ENCODE measurements at regions not wholly inside any gene's neighbourhood (a gene's known extent, or its start where the extent isn't known, plus 50 kb on each side); places are given as distances from the start of the nearest gene placed in this dataset.

- Histone ChIP-seq H3K9me3 (ENCODE audit: control insufficient read depth, insufficient read depth, low read depth, low read length) (no peaks in the 10 kb centered on the region), H3K27ac (ENCODE audit: extremely low read depth, low read depth, low read length) (no peak overlapping the region), H3K4me3 (ENCODE audit: low read depth, low read length) (no peak overlapping the region), H3K4me1 (ENCODE audit: control insufficient read depth, insufficient read depth, low read length) (no peaks in the 10 kb centered on the region), H3K36me3 (ENCODE audit: control insufficient read depth in 2 of 2, insufficient read depth in 1 of 2, low read length in 2 of 2) (no peaks in the 10 kb centered on the region)
- POLR2A ChIA-PET, result no interaction called here
- CTCF ChIA-PET, result interaction anchor here (1.5 kb wide), 1 partner anchor 13 kb away, joined by 3 read pairs; no protein-coding TSS in a partner anchor
- no peak for TF ChIP-seq ZNF701 (tag by site-specific recombination; IDR thresholded peaks at IDR 0.05)
- no peak for TF ChIP-seq ZNF146 (tag by site-specific recombination; IDR thresholded peaks at IDR 0.05)
- TF ChIP-seq SP7 (tag by site-specific recombination; IDR thresholded peaks at IDR 0.05), result no peak
- TF ChIP-seq OVOL3 (tag by site-specific recombination; IDR thresholded peaks at IDR 0.05), result no peak
- TF ChIP-seq ZNF174 (tag by site-specific recombination; IDR thresholded peaks at IDR 0.05), result no peak
- TF ChIP-seq ZXDB (tag by site-specific recombination; IDR thresholded peaks at IDR 0.05), result no peak
- no peak for TF ChIP-seq ZNF560 (tag by site-specific recombination; IDR thresholded peaks at IDR 0.05; ENCODE audit: borderline replicate concordance)
- TF ChIP-seq KLF9 (tag by site-specific recombination; IDR thresholded peaks at IDR 0.05; ENCODE audit: low read depth), result no peak
These were observed 125.4 kb downstream of the ATPSCKMT start for GRCh38 chr5:10124287-10124686.

GRCh38 chr5:10123254-10123989 is 126.3 kb downstream of the ATPSCKMT start:
- Histone ChIP-seq H3K36me3 (ENCODE audit: control insufficient read depth in 2 of 2, insufficient read depth in 1 of 2, low read length in 2 of 2) (no peaks in the 10 kb centered on the region), H3K27ac (ENCODE audit: extremely low read depth, low read depth, low read length) (no peak overlapping the region), H3K4me1 (ENCODE audit: control insufficient read depth, insufficient read depth, low read length) (no peaks in the 10 kb centered on the region), H3K9me3 (ENCODE audit: control insufficient read depth, insufficient read depth, low read depth, low read length) (no peaks in the 10 kb centered on the region), H3K4me3 (ENCODE audit: low read depth, low read length) (no peak overlapping the region)
- ChIA-PET CTCF (interaction anchor here (1.5 kb wide), 1 partner anchor 12 kb away, joined by 3 read pairs; no protein-coding TSS in a partner anchor), POLR2A (no interaction called here)
- TF ChIP-seq ZNF670 (tag by site-specific recombination; IDR thresholded peaks at IDR 0.05; ENCODE audit: low read depth) (no peak), ZSCAN23 (tag by site-specific recombination; IDR thresholded peaks at IDR 0.05) (no peak), ZSCAN18 (tag by site-specific recombination; IDR thresholded peaks at IDR 0.05) (no peak), ZFP69B (tag by site-specific recombination; IDR thresholded peaks at IDR 0.05) (no peak), GLI2 (tag by site-specific recombination; IDR thresholded peaks at IDR 0.05; ENCODE audit: borderline replicate concordance, low read depth) (no peak), ZBTB20 (tag by site-specific recombination; IDR thresholded peaks at IDR 0.05) (no peak), ZNF404 (tag by site-specific recombination; IDR thresholded peaks at IDR 0.05) (no peak)

GRCh38 chr5:10122076-10122726 is 127.5 kb downstream of the ATPSCKMT start:
- CTCF ChIA-PET, result interaction anchor here (0.6 kb wide), 1 partner anchor 1214 kb away, joined by 5 read pairs; no protein-coding TSS in a partner anchor
- no peak for TF ChIP-seq ZNF626 (tag by site-specific recombination; IDR thresholded peaks at IDR 0.05)
- no peak for TF ChIP-seq SP2 (tag by site-specific recombination; IDR thresholded peaks at IDR 0.05)
- no peak for TF ChIP-seq ATF2 (tag by site-specific recombination; IDR thresholded peaks at IDR 0.05; ENCODE audit: low read depth)
- TF ChIP-seq ZNF133 (tag by site-specific recombination; IDR thresholded peaks at IDR 0.05), result no peak
- TF ChIP-seq ZBTB21 (tag by site-specific recombination; IDR thresholded peaks at IDR 0.05), result no peak
- Histone ChIP-seq H3K9me3 (ENCODE audit: control insufficient read depth, insufficient read depth, low read depth, low read length) (no peaks in the 10 kb centered on the region), H3K4me3 (ENCODE audit: low read depth, low read length) (no peak overlapping the region), H3K36me3 (ENCODE audit: control insufficient read depth in 2 of 2, insufficient read depth in 1 of 2, low read length in 2 of 2) (no peaks in the 10 kb centered on the region), H3K4me1 (ENCODE audit: control insufficient read depth, insufficient read depth, low read length) (no peaks in the 10 kb centered on the region), H3K27ac (ENCODE audit: extremely low read depth, low read depth, low read length) (no peak overlapping the region)
- POLR2A ChIA-PET, result no interaction called here

Data from HEK293 (cell line).